OCI-LY3 (cell line): ENCODE measurements at regions not wholly inside any gene's neighbourhood (a gene's known extent, or its start where the extent isn't known, plus 50 kb on each side); places are given as distances from the start of the nearest gene placed in this dataset.

Source experiments
- CTCF ChIP-seq: fragments of 200-600, 300-600 bp; sonication (generic); IDR thresholded peaks from 2 replicates; pipeline ENCODE4 v1.5.1; 2014; ENCODE audit warnings: antibody characterized with exemption, low read length, low read depth
- EZH2phosphoT487 ChIP-seq: fragments of 200-600 bp; shearing (Covaris generic); IDR thresholded peaks from 2 replicates; pipeline ENCODE4 v1.6.1; 2018; ENCODE audit warnings: antibody characterized with exemption, mixed run types, low read depth

- TF ChIP-seq CTCF (no peak), EZH2phosphoT487 (no peak)
Measured at GRCh38 chr13:60754211-60755090, 357.4 kb downstream of the TDRD3 start.
